Fibroblast of skin of left biceps (primary cell): ENCODE measurements at regions not wholly inside any gene's neighbourhood (a gene's known extent, or its start where the extent isn't known, plus 50 kb on each side); places are given as distances from the start of the nearest gene placed in this dataset.
A peak's percentile ranks its signal among the peaks of the same experiment; 100 is the strongest.

Source experiments
- DNase-seq, 2 experiments: peaks; one replicate each; pipeline ENCODE4 v3.0.0-alpha.2; 2013; ENCODE audit warnings: low read depth in 2 of 2

DNA sequence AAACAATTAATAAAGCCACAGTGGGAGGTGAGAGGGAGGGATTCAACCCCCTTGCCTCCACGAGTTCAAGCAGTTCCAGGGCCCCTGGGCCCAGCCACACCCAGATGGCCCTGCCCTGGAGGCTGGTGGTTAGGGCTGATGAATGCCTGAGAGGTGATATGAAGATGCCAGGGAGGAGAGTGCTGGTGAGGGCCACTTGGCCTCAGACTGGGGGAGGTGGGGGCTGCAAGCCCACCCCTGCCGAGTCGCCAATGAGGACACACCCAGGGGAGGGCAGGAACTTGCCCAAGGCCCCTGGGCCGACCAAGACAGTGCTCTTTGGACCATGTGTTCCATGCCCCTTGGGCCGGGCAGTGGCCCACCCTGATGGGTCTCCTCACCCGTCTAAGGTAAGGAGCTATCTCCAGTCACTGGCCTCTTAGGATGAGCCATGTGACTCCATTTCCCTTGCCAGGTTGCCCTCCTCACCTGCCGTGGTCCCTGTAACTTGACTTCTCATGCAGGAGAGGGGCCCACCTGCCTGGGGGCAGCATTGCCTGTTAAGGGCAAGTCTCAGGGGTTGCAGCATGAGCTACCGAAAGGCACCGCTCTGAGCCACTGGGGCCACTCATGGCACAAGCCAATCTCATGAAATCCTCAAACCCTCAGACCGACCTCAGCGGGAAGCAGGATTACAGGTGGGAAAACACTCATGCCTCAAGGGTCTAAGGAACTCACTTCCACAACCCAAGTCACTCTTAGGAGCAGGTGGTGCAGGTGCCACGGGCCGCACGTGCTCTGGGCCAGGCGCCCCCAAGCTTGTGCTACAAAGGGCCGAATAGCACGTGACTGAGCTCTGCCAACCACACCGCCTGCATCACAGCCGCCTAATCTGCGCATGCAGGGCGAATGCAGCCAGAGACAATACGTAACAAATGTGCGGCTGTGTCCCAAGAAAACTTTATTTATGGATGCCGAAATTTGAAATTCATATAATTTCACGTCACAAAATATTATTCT, 147.4 kb upstream of the MLN start:
- no peak for DNase-seq

DNA sequence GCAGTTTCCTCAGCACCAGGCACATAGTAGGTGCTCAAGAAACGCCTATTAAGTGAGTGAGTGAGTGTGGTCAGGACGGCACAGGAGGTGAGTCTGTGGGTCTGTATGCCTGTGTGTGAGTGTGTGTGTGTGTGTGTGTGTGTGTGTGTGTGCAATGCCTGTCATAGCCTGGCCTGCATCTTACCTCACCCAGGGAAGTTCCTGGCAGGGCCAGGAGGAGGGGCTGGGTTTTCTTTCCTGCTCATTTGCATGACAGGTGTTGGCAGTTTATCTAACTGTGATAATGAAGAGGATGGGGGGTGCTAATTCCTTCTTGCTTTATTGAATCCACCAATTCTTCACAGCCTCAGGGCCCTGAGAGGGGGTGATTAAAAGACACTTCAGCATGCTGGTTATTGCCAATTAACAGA, 146.7 kb upstream of the MLN start:
- no peak for DNase-seq

DNA sequence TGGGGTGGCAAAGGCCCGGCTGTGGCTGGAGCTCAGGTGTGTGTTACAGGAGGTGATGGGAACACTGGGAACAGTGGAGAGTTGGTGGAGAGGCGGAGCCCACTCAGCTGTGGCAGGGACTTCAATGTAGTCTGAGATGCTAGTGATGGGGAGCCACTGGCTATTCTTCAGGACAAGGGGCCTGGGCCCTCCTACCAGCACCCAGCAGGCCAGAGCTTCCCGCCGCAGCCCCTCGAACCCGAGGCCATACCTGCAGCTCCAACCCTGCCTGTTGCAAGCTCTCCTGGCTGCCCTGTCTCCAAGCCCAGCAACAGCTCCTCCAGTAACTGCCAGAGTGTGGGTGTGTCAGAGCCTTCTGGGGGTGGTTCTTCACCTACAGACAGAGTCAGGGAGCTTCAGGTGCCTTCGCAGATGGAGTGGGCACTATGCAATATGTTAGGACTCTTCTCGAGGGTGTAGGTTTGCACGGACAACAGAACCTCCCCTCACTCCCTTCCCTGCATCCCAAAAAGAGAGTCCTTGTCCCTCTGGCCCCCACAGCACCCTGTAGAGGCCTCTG, 146.2 kb upstream of the MLN start:
- no peak for DNase-seq

DNA sequence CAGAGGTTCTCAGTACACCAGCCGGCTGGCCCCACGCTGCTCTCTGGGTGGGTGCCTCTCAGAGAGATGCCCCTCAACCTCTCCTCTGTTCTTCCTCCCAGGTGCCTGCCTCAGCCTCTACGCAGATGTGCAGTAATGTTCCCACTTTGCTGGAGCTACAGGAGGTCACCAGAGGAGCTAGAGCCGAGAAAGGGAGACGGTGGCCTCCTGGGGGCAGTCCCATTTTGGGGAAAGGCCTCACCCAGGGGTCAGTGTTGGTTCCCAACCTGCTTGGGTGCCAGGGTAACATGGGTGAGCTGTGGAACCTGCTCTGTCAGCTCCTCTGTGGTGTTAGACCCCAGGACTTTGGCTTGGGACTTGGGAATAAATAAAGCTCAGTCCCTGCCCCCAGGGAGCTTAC, 145.3 kb upstream of the MLN start:
- DNase-seq, result no peak

DNA sequence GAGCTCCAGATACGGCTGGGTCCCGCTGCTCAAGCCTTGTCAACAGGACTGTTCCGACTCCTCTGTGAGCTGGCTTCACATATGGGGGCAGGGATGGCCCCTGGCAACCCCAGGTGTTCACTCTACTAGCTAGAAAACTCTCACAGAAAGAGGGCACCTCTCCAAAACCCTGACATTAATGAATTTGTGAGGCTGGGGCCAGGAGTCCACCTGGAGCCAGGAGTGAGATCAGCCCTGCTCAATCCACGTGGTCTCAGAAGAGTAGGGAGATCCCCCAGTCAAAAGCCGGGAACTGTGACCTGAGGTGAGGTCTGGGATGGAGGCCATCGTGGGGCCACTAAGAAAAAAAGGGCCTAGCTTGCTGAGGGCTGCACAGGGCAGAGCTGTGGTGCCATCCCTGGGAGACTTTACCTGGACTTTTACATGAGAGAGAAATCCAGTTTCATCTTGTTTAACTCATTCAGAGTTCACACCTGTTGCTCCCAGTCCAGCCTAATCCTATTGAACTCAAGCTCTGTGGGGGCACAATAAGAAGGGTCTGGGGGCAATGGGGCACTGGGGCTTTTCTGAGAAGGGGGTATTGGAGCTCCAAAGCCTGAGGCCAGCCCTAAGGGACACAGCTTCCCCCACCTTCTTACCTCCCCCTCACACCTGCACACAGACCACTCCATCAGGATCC, 144.3 kb upstream of the MLN start:
- no peak for DNase-seq

DNA sequence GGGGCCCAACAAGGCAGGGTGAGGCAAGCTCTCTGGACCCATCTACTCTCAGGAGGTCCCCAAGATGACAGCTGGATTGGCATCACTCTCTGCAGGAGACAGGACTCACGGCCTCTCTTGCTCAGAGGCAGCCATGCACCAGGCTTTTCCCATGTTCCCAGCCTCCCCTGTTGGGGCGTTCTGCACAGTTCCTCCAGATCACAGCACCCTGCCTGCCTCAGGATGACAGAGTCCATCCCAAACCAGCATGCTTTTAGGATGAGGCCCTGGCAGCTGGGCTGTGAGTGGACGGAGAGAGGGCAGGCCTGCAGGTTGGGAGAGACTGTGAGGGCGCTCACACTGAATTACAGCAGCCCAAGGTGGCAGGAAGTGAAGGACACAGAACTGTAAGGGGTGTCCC, 143.2 kb upstream of the MLN start:
- no peak for DNase-seq

DNA sequence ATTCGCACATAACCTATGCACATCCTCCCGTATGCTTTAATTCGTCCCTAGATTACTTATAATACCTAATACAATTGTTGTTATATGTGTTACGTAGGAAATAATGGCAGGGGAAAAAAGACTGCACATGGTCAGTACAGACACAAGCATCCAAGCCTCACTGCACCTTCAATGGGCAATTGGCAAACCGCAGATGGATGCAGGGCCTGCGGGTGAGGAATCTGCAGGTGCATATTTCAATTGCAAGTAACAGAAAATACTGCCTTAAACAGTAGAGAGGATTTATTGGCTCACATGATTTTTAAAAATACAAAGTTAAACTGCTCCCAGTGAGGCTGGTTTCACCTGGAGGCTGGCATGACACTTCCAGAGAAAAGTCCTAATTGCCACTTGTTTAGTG, 142.1 kb upstream of the MLN start:
- no peak for DNase-seq

DNA sequence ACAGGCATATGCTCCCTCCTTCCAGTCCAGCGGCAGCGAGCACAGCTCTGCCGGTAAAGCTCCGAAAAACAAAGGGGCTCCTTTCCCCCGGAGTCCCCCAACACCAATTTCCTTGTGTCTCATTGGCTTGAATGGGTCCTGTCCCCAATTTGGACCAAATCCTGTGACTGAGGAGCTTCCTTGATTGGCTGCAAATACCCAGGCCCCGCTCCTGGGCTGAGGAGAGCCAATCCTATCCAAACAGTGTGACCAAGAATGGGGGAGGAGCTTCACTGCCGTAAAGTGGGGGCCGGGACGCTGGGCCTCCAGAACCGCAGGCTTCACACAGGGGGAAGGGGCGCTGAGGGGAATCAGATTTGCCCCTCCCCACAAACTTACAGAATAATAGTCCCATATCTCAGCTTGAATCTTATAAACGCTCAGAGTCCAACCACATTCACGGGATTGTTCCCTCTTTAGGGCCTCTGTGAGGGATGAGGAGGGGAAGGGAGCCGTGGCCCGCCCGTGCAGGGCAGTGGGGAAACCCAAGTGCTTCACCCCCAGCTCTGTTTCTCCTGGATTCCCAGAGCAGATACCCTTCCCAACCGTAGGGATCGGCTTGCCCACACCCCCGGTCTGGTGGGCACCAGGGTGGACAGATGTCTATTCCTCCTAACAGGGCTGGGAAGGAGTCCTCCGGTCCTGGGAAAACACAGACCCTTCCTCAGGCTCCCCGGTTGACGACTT, 141.0 kb upstream of the MLN start:
- no peak for DNase-seq

DNA sequence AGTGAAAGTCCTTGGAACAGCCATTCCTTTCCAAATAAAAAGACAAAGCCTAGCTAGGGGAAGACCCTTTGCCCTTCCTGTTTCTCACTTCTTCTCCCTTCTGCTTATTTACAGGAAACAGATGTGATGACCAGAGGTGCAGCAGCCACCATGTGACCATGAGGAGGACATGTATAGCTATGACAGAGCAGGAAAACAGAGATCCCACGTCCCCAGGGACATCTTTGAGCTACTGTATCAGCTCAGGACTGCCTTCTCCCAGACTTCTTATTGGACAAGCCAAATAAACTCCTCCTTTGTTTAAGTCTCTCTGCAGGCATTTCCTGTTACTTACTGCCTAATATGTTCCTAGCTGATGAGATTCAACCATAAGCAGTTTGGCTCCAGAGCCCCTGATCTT, 133.1 kb upstream of the MLN start:
- DNase-seq, result no peak

DNA sequence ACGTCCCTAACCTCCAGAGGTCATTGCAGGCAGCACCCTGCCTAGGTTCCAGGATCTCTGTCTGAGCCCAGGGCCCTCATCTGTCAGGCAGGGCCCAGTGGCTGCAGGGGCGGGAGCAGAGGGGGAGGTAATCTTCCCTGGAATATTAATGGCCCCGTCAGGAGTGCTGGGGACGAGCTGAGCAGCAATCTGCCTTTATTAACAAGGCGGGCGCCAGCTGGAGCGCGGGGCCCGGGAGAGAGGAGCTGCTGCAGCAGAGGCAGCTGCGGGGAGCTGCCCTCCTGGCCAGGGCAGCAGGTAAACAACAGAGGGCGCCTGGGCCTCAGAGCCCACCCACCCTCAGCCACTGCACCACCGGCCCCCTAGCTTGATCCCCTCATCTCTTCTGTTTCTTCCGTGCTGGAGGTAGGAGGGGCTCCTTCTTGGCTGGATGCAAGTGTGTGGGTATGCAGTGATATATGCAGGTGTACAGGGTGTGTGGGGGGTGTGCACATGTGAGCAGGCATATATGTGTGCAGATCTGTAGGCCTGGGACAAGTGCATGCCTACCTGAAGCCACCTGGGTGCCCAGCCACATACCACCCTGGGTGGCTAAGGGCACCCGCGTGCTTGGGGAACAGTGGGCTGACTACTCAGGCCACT, 131.8 kb upstream of the MLN start:
- no peak for DNase-seq

DNA sequence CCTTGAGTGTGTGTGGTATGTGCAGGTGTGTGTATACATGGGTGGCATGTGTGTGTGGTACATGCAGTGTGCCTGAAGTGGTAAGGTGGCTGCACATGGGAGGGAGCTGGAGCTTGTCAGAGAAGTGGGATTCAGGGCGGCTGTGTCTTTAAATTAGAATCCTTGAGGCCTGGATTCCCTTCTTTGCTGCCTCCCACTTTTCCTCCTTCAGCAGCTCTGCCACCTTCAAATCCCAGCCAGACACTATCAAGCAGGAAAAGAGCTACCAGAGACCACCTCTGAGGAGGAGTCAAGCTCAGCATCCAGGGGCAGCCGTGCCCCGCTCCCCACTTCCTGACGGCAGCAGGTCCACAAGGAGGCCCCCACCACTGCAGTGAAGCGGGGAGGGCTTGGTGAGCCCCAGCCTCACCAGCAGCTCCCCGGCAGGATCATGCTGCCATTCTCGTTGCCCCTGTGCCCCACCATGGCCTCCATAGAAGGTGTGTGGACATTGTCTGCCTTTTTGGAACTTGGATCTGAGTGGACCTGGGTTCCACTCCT, 131.0 kb upstream of the MLN start:
- DNase-seq, result no peak

DNA sequence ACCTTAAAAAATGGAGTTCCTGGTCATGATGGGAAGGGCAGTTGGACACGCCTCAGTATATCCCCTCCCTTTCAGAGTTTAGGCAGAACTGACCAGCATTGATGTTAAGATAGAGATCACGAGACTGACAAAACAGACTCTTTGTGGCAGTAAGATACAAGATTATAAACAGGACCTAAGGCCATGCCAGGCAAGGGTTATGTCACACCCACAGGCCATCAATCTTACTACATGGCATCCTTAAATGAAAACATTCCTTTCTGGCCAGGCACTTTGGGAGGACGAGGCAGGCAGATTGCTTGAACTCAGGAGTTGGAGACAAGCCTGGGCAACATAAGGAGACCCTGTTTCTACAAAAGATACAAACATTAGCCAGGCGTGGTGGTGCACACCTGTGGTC, 129.3 kb upstream of the MLN start:
- DNase-seq, result no peak

DNA sequence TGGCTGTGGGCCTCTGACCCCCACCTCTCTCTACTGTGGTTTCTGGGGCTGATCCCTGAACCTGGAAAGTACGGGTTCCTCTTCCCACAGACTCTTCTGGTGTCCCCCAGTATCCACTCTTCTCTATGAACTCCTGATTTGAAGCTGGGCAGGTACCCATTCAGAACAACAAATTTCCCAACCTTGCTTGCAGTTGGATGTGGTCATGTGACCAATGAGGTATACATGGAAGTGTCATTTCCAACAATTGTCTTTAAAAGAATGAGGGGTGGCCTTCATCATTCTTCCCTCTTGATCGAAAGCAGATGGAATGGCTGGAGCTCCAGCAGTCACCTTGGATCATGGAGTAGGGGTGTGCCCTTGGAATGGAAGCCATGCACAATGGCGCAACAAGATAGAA, 128.0 kb upstream of the MLN start:
- DNase-seq, result no peak

DNA sequence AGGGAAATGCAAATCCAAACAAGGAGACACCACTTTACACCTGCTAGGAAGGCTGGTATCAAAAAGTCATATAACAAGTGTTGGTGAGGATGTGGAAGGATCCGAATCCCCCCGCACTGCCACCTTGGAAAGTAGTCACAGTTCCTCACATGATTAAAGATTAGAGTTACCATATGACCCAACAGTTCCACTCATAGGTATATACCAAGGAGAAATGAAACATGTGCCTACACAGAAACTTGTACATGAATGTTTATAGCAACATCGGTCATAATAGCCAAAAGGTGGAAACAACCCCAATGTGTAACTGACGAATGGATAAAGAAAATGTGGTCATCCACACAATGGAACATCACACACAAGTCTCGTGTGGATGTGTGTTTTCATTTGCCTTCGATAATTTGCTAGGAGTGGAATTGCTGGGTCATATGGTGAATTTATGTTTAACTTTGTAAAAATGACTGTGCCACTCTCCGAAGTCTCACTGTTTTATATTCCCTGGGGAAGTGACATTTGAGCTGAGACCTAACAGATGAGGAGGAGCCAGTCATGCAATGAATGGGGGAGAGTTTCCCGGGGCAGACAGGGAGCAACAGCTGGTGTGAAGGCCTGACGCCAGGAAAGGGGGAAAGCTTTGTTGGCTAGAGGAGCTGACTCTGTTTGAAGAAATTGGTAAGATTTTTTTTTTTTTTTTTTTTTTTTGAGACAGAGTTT, 125.9 kb upstream of the MLN start:
- no peak for DNase-seq

DNA sequence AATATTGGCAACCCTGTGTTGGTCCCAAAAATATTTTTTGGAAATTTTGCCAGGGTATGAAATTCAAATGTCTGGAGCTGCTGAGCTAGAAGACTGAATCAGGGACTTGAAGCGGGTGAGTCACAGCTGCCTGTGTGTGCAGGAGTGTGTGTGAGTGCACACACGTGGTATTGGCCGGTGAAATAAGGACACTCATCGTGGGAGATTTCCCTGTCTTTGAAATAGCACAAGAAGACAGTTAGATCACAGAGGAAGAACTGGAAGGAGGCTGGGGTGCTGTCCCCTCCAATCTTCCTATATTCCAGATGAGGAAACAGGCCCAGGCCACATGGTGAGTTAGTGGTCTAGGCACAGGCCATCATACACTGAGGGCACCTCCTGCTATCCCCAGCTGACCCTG, 123.8 kb upstream of the MLN start:
- peak; percentile 3 to 10 for DNase-seq

DNA sequence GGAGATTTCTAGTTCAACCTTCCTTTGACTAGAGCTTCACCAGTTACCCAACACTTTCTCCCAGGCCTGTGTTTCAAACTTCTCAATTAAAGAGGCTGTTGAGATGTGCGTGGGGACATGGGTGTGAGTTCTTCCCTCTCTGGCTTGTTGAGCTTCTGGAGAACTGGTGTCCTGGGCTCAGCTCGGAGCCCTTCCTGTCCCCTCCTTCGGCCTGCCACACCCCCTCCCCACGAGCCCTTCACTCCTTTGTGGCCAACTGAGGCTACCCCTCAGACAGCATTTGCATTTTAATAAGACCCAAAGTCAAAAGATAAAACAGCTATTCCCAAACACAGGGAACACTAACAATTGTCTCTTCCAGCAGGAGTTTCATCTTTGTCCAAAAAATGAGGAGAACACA, 123.3 kb upstream of the MLN start:
- DNase-seq, result no peak

DNA sequence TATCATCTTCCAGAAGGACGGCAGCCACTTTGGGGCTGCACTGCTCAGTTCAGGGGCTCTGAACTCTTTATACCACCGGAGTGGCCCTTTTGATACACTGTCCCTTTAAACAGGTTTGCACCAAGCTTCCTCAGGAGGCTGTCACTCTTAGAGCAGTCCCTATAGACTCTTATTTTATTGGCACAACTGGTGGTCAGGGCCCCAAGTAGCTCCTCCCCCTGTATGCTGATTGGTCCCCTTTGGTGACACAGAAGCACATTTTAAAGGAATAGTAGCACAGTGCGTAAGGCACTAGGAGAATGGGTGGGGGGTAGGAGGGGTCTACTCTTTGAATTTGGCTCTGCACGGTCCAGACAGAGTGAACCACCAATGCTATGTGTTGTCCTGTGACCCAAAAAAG, 122.6 kb upstream of the MLN start:
- DNase-seq, result no peak

DNA sequence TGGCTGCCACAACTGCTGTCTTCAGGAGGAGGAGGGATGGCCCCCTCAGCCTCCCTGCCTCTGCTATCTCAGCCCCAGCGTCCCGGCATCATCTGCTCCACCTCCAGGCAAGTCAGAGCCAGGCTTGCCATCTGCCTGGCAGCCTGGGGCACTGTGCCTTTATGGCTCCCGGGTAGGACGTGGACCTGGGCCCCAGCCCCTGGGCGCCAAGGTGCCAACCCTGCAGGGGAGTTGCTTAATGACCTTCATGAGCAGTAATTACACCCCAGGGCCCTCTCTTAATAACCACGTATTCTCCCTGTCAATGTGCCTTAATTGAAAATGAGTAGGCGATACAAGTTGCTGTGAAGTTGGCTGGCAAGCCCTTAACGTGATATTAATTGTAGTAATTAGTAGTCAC, 122.1 kb upstream of the MLN start:
- DNase-seq, result no peak

DNA sequence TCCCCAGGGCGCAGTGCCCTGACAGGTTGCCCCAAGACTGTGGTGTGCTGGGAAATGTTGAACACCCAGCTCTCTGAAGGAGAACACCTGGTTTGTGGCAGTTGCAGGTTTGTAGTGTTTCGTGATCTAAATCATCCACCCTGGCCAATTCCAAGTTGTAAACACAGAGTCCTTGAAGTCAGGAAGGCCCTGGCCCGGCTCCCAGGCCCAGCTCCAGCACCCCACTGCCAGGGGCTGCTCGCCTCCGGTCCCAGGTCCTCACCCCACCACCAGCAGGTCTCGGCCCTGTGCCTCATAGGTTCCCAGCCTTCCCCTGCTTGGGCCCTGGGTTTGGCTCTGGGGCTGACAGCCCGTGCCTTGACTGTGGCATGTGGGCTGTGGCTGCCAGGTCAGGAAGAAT, 121.4 kb upstream of the MLN start:
- no peak for DNase-seq

DNA sequence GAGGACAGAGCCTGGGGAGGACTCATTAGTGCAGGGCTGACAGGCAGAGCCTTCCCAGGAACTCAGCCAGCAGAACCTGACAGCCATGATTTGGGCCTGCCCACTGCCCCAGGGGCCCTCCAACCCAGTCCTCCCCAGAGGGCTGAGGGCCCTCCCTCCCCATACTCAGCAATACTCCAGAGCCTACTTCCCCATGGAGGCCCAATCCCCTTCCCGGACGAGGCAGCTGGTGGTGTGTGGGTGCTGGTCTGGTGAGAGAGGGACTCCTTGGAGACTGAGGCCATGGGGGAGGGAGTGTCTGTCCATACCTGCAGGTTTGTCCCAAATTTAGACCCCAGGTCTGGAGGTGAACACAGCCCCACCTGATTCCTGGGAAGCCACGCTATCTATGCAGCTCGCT, 120.9 kb upstream of the MLN start:
- no peak for DNase-seq
